ENCODE measurements at regions not wholly inside any gene's neighbourhood (a gene's known extent, or its start where the extent isn't known, plus 50 kb on each side); places are given as distances from the start of the nearest gene placed in this dataset.
"Not testable (repeated sequence)": the region's sequence is repeated elsewhere in the genome, so short reads cannot be mapped to it uniquely, and the experiment has no call there.

DNA sequence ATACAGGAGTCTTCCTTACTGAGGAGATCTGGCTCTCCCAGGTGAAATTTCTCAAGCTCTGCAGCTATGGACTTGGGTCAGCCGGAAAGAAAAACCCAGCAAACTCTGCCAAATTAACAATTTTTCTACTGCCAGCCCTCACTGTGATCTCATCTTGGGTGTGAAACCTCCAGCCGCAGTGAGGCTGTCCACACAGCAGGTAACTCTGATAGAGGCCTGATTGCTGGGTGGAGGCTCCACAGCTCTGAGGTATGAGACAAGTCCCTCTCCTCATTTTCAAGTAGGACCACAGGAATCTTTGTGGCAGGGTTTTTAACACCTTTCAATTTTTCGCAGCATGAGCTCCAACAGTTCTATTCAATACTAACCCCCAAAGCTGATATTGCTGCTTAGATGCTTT, 430.6 kb upstream of the RAB6C start:
- Histone ChIP-seq H3K4me1 (peaks cover 2% of the 10 kb centered on the region; the same call in 1 of the 2 replicates), H3K27ac (no peak overlapping the region), H3K36me3 (no peaks in the 10 kb centered on the region), H3K4me2 (no peak overlapping the region), H3K9ac (no peak overlapping the region), H4K20me1 (no peaks in the 10 kb centered on the region), H3K27me3 (no peaks in the 10 kb centered on the region), H3K9me3 (0 out of 2 replicates have a peak, but pooled peaks cover 5% of the 10 kb centered on the region), H3K4me3 (no peak overlapping the region)
- TF ChIP-seq Cebpa-rat (IDR thresholded peaks at IDR 0.05), result no peak

- Histone ChIP-seq H3K9me3 (0 out of 2 replicates have a peak, but pooled peaks cover 5% of the 10 kb centered on the region), H3K36me3 (no peaks in the 10 kb centered on the region), H3K4me3 (no peak overlapping the region), H3K4me1 (no peaks in the 10 kb centered on the region), H3K27me3 (no peaks in the 10 kb centered on the region), H3K4me2 (no peak overlapping the region), H3K9ac (no peak overlapping the region), H4K20me1 (no peaks in the 10 kb centered on the region), H3K27ac (no peak overlapping the region)
- TF ChIP-seq Cebpa-rat (IDR thresholded peaks at IDR 0.05), result no peak
Observed at GRCh38 chr2:129550536-129550935, 428.9 kb upstream of the RAB6C start.

GRCh38 chr2:129554373-129554772, 425.1 kb upstream of the RAB6C start:
- H3K27me3 ChIP-seq, result no peaks in the 10 kb centered on the region
- no peak overlapping the region for H3K4me2 ChIP-seq
- H4K20me1 ChIP-seq, result no peaks in the 10 kb centered on the region
- no peaks in the 10 kb centered on the region for H3K9me3 ChIP-seq
- H3K4me1 ChIP-seq, result peaks cover 14% of the 10 kb centered on the region
- no peak overlapping the region for H3K9ac ChIP-seq
- no peak overlapping the region for H3K27ac ChIP-seq
- H3K4me3 ChIP-seq, result no peak overlapping the region
- H3K36me3 ChIP-seq, result no peaks in the 10 kb centered on the region
- TF ChIP-seq Cebpa-rat (IDR thresholded peaks at IDR 0.05), result no peak

DNA sequence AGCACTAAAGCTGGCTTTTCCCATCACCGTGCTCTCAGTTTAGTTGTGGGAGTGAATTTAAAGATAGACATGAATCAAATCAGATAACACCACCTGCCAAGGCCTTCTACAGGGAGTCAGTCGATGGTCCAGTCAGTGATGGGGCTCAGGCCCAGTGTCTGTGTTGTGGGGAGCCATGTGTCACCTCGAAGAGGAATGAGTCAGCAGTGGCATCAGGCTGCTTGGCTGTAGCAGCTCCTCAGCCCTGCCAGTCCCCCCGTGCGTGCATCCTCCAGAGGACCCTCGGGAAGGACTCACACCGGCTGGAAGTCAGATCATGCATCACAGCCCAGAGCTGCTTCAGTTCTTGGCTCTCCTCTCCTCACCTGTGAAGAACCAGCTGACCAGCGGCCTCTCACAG, 420.4 kb upstream of the RAB6C start:
- Histone ChIP-seq H3K4me2 (no peak overlapping the region), H3K36me3 (no peaks in the 10 kb centered on the region), H3K27me3 (no peaks in the 10 kb centered on the region), H3K9me3 (no peaks in the 10 kb centered on the region), H3K27ac (no peak overlapping the region), H4K20me1 (no peaks in the 10 kb centered on the region), H3K9ac (no peak overlapping the region), H3K4me1 (peaks cover 14% of the 10 kb centered on the region), H3K4me3 (no peak overlapping the region)
- no peak for TF ChIP-seq Cebpa-rat (IDR thresholded peaks at IDR 0.05)

DNA sequence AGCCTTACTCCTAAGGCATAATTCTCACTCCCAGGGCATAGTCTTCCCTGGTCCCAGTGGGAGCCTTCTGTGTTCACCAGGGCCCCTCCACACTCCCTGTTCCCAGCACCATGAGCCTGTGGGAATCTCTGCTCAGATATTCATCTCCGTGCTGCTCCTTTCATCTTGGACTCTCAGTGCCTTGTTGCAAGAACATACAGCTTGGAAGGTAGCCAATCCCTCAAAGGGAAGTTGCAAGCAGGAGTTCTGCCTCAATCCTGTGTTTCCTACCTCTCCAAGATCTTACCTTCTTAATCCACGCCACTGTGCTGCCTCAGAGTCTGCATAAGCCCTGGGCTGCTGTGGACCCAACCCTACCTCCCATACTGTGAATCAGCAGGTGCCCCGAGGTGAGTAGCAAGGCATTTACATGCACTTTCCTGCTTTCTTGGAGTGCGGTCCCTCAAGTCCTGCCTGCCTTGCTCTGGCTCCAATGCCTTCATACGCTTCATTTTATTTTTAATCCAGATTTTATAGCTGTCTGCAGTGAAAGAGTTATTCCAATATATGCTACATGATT, 413.8 kb upstream of the RAB6C start:
- H3K9ac ChIP-seq, result no peak overlapping the region
- no peaks in the 10 kb centered on the region for H3K27me3 ChIP-seq
- peaks cover 9% of the 10 kb centered on the region for H3K9me3 ChIP-seq
- no peaks in the 10 kb centered on the region for H3K4me1 ChIP-seq
- no peaks in the 10 kb centered on the region for H3K36me3 ChIP-seq
- H4K20me1 ChIP-seq, result no peaks in the 10 kb centered on the region
- H3K4me2 ChIP-seq, result no peak overlapping the region
- H3K27ac ChIP-seq, result no peak overlapping the region
- no peak for TF ChIP-seq Cebpa-rat (IDR thresholded peaks at IDR 0.05)
- no peak overlapping the region for H3K4me3 ChIP-seq

DNA sequence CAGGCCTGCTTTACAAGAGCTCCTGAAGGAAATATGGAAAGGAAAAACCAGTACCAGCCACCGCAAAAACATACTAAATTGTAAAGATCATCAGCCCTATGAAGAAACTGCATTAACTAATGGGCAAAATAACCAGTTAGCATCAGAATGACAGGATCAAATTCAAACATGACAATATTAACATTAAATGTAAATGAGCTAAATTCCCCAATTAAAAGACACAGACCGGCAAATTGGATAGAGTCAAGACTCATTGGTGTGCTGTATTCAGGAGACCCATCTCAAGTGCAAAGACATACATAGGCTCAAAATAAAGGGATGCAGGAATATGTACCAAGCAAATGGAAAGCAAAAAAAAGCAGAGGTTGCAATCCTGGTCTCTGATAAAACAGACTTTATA, 408.7 kb upstream of the RAB6C start:
- H3K27ac ChIP-seq, H3K4me2 ChIP-seq, H3K9ac ChIP-seq: not testable (repeated sequence)

GRCh38 chr2:129575431-129575830, 404.0 kb upstream of the RAB6C start:
- TF ChIP-seq Cebpa-rat (IDR thresholded peaks at IDR 0.05), result no peak
- Histone ChIP-seq H3K9me3 (peaks cover 15% of the 10 kb centered on the region), H3K4me1 (no peaks in the 10 kb centered on the region), H3K9ac (no peak overlapping the region), H3K36me3 (no peaks in the 10 kb centered on the region), H3K4me2 (no peak overlapping the region), H3K27me3 (no peaks in the 10 kb centered on the region), H3K4me3 (no peak overlapping the region), H3K27ac (no peak overlapping the region), H4K20me1 (no peaks in the 10 kb centered on the region)

More for the DNA sequence above, 408.7 kb upstream of the RAB6C start:
- H4K20me1 ChIP-seq, H3K36me3 ChIP-seq, H3K4me1 ChIP-seq, H3K4me3 ChIP-seq, H3K27me3 ChIP-seq: not testable (repeated sequence)
- H3K9me3 ChIP-seq, result peaks cover 21% of the 10 kb centered on the region

GRCh38 chr2:129575880-129576279, 403.6 kb upstream of the RAB6C start:
- Histone ChIP-seq H4K20me1 (no peaks in the 10 kb centered on the region), H3K9me3 (peaks cover 11% of the 10 kb centered on the region), H3K27me3 (no peaks in the 10 kb centered on the region), H3K4me2 (no peak overlapping the region), H3K36me3 (no peaks in the 10 kb centered on the region), H3K27ac (no peak overlapping the region), H3K4me1 (no peaks in the 10 kb centered on the region), H3K9ac (no peak overlapping the region), H3K4me3 (no peak overlapping the region)
- no peak for TF ChIP-seq Cebpa-rat (IDR thresholded peaks at IDR 0.05)

DNA sequence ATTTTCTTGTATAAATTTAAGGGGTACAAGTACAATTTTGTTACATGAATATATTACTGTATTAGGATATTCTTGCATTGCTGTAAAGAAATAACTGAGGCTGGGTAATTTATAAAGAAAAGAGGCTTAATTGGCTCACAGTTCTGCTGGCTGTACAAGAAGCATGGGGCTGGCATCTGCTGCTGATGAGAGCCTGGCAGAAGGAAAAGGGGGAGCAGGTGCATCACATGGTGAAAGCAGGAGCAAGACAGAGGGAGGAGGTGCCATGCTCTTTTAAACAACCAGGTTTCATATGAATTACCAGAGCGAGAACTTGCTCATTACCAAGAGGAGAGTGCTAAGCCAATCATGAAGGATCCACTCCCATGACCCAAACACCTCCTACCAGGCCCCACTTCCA, 399.5 kb upstream of the RAB6C start:
- H3K36me3 ChIP-seq, result no peaks in the 10 kb centered on the region
- peaks cover 14% of the 10 kb centered on the region; the same call in 1 of the 2 replicates for H3K9me3 ChIP-seq
- no peaks in the 10 kb centered on the region for H4K20me1 ChIP-seq
- H3K4me3 ChIP-seq, result no peak overlapping the region
- H3K4me1 ChIP-seq, result no peaks in the 10 kb centered on the region
- no peak overlapping the region for H3K27ac ChIP-seq
- no peak overlapping the region for H3K9ac ChIP-seq
- H3K27me3 ChIP-seq, result no peaks in the 10 kb centered on the region
- TF ChIP-seq Cebpa-rat (IDR thresholded peaks at IDR 0.05), result no peak
- H3K4me2 ChIP-seq, result no peak overlapping the region

DNA sequence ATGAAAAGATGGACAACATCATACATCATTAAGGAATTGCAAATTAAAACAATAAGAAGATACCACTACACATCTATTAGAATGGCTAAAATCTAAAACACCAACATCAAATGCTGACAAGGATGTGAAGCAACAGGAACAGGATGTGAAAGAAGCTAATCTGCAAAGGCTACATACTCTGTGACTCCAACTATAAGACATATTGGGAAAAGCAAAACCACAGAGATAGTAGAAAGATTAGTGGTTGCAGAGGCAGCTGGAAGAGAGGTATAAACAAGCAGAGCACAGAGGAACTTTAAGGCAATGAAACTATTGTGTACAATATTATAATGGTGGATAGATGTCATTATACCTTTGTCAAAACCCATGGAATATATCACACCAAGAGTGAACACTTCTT, 393.7 kb upstream of the RAB6C start:
- no peak overlapping the region for H3K4me3 ChIP-seq
- TF ChIP-seq Cebpa-rat (IDR thresholded peaks at IDR 0.05), result no peak
- no peaks in the 10 kb centered on the region for H3K27me3 ChIP-seq
- H3K9me3 ChIP-seq, result peaks cover 14% of the 10 kb centered on the region; the same call in 1 of the 2 replicates
- no peaks in the 10 kb centered on the region for H3K4me1 ChIP-seq
- H3K9ac ChIP-seq, result no peak overlapping the region
- no peaks in the 10 kb centered on the region for H3K36me3 ChIP-seq
- no peak overlapping the region for H3K4me2 ChIP-seq
- H4K20me1 ChIP-seq, result no peaks in the 10 kb centered on the region
- no peak overlapping the region for H3K27ac ChIP-seq

Measured in BLaER1 (cell line).